Sigmoid colon (tissue), 4 donors: ENCODE measurements at regions not wholly inside any gene's neighbourhood (a gene's known extent, or its start where the extent isn't known, plus 50 kb on each side); places are given as distances from the start of the nearest gene placed in this dataset.

Source experiments
- CTCF ChIP-seq, 4 experiments: fragments of 450-650 bp in 3 of 4; fragments of 200-600 bp in 1 of 4; IDR thresholded peaks; one replicate each; pipeline ENCODE4 v1.5.1; 2016 to 2019; ENCODE audit warnings: antibody characterized with exemption in 4 of 4, mild to moderate bottlenecking in 3 of 4, moderate library complexity in 2 of 4
- EP300 ChIP-seq, 4 donors: sonication (generic); formaldehyde crosslinking; IDR thresholded peaks; one replicate each; pipeline ENCODE4 v1.6.1; 2017; ENCODE audit warnings: antibody characterized with exemption in 4 of 4
- POLR2A ChIP-seq, 2 donors: fragments of 450-650 bp; IDR thresholded peaks; one replicate each; pipeline ENCODE4 v1.6.1; 2016; ENCODE audit warnings: antibody characterized with exemption in 2 of 2, mild to moderate bottlenecking in 2 of 2, moderate library complexity in 2 of 2

DNA sequence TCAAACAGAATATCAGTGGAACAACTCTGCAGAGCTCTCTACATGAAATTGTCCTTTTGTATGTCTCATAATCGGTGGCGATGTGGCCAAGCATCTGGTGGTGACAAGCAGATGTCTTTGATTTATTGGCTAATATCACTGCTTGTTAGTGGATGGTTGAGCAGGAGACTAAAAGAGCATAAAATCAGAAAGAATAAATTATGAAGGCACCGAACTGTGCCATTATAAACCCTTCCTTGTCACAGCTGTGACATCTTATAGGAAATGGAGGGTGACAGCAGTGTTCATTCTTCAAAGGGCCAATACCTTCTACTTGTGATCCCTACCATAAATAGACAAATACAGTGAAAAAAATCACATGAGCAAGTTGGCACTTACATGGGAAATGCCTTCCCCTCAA lies 1404.3 kb downstream of the MAT2B start:
- TF ChIP-seq CTCF (IDR thresholded peaks at IDR 0.05) (no peak), EP300 (IDR thresholded peaks at IDR 0.05) (no peak), POLR2A (IDR thresholded peaks at IDR 0.05) (no peak)
